ENCODE measurements at regions not wholly inside any gene's neighbourhood (a gene's known extent, or its start where the extent isn't known, plus 50 kb on each side); places are given as distances from the start of the nearest gene placed in this dataset.

GRCh38 chr12:42698213-42698612 is 108.7 kb upstream of the PRICKLE1 start:
- ATAC-seq: no peak
- Histone ChIP-seq H3K27me3 (ENCODE audit: low read length) (no peaks in the 10 kb centered on the region), H3K79me2 (ENCODE audit: low read length) (no peaks in the 10 kb centered on the region), H3K4me2 (ENCODE audit: low read length) (no peak overlapping the region), H3K4me1 (ENCODE audit: insufficient read depth, low read length) (no peaks in the 10 kb centered on the region), H2AFZ (ENCODE audit: low read length) (no peak overlapping the region), H3F3A (ENCODE audit: low read length, unreplicated experiment) (no peaks in the 10 kb centered on the region), H4K20me1 (ENCODE audit: low read length) (no peaks in the 10 kb centered on the region), H3K27ac (ENCODE audit: low read length) (no peak overlapping the region), H3K9me3 (ENCODE audit: low read length) (no peaks in the 10 kb centered on the region), H3K4me3 (ENCODE audit: low read length) (no peak overlapping the region), H3K36me3 (ENCODE audit: low read depth, low read length) (no peaks in the 10 kb centered on the region), H3K9ac (ENCODE audit: low read length) (no peak overlapping the region), H3K9me2 (replicated peaks; ENCODE audit: low read length) (no peaks in the 10 kb centered on the region)
- intact Hi-C loops (cut with micrococcal nuclease): no loop called here
- no peak for TF ChIP-seq EZH2 (IDR thresholded peaks at IDR 0.05; ENCODE audit: low read length, unreplicated experiment)
- no peak for TF ChIP-seq CTCF (conservative IDR thresholded peaks at IDR 0.05; ENCODE audit: low read depth, low read length)
- no peak for TF ChIP-seq EZH2phosphoT487 (IDR thresholded peaks at IDR 0.05; ENCODE audit: borderline replicate concordance, low read length)
- POLR2A ChIA-PET (ENCODE audit: unreplicated experiment): no interaction called here
- CTCF ChIA-PET: no interaction called here
- DNase-seq: no peak
- no TSS peak for BruUV-seq (replicated peaks)

DNA sequence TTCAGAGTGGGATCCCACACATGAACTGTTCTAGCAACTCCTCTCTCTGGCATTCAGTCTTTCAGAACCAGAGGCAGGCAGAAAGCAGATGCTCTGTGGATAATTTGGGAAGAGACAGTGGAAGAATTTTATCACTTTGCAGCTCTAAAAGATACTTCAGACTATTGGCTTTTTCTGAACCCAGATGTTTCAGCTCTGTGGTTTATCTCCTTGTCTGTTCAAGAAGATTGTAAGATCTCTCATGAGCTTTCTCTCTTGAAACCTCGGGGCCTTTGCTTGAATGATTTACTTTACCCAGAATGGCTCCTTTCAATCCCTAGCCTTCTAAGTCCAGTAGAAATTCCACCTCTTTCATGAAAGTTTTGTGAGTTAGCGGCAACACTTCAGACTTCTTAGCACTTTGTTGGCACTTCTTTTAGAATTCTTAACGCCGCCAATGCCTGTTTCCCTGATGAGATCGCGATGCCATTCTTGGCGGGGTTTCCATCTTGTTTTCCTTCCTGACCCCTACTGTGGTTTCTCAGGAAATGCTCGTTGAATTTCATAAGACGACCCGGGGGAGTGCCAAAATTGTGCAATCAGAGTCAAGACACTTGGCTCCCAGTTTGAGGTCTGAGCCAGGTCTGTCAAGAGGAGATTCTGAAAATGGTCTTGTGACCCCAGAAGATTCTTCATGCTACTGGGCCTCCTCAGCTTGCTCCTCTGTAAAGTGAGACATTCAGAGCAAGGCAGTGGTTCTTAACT is 107.0 kb upstream of the PRICKLE1 start:
- ChIA-PET CTCF (no interaction called here), POLR2A (ENCODE audit: unreplicated experiment) (no interaction called here)
- no peaks in the 10 kb centered on the region for H3K9me3 ChIP-seq (ENCODE audit: low read length)
- no peaks in the 10 kb centered on the region for H3K9me2 ChIP-seq (replicated peaks; ENCODE audit: low read length)
- no peaks in the 10 kb centered on the region for H3K4me1 ChIP-seq (ENCODE audit: insufficient read depth, low read length)
- no peak overlapping the region for H3K4me2 ChIP-seq (ENCODE audit: low read length)
- intact Hi-C loops (cut with micrococcal nuclease): no loop called here
- ATAC-seq: no peak
- no TSS peak for BruUV-seq (replicated peaks)
- no peaks in the 10 kb centered on the region for H3K27me3 ChIP-seq (ENCODE audit: low read length)
- no peak for TF ChIP-seq CTCF (conservative IDR thresholded peaks at IDR 0.05; ENCODE audit: low read depth, low read length)
- TF ChIP-seq EZH2phosphoT487 (IDR thresholded peaks at IDR 0.05; ENCODE audit: borderline replicate concordance, low read length): no peak
- no peak for TF ChIP-seq EZH2 (IDR thresholded peaks at IDR 0.05; ENCODE audit: low read length, unreplicated experiment)
- H3K36me3 ChIP-seq (ENCODE audit: low read depth, low read length): no peaks in the 10 kb centered on the region
- H3K79me2 ChIP-seq (ENCODE audit: low read length): no peaks in the 10 kb centered on the region
- H4K20me1 ChIP-seq (ENCODE audit: low read length): no peaks in the 10 kb centered on the region
- no peaks in the 10 kb centered on the region for H3F3A ChIP-seq (ENCODE audit: low read length, unreplicated experiment)
- H3K9ac ChIP-seq (ENCODE audit: low read length): no peak overlapping the region
- no peak overlapping the region for H3K27ac ChIP-seq (ENCODE audit: low read length)
- no peak overlapping the region for H2AFZ ChIP-seq (ENCODE audit: low read length)
- no peak overlapping the region for H3K4me3 ChIP-seq (ENCODE audit: low read length)
- no peak for DNase-seq

GRCh38 chr12:42695490-42695995 is 106.0 kb upstream of the PRICKLE1 start:
- Histone ChIP-seq H3F3A (ENCODE audit: low read length, unreplicated experiment) (no peaks in the 10 kb centered on the region), H3K4me2 (ENCODE audit: low read length) (no peak overlapping the region), H3K27me3 (ENCODE audit: low read length) (no peaks in the 10 kb centered on the region), H2AFZ (ENCODE audit: low read length) (no peak overlapping the region), H3K9ac (ENCODE audit: low read length) (no peak overlapping the region), H4K20me1 (ENCODE audit: low read length) (no peaks in the 10 kb centered on the region), H3K4me1 (ENCODE audit: insufficient read depth, low read length) (no peaks in the 10 kb centered on the region), H3K27ac (ENCODE audit: low read length) (no peak overlapping the region), H3K36me3 (ENCODE audit: low read depth, low read length) (no peaks in the 10 kb centered on the region), H3K9me2 (replicated peaks; ENCODE audit: low read length) (no peaks in the 10 kb centered on the region), H3K79me2 (ENCODE audit: low read length) (no peaks in the 10 kb centered on the region), H3K9me3 (ENCODE audit: low read length) (no peaks in the 10 kb centered on the region), H3K4me3 (ENCODE audit: low read length) (no peak overlapping the region)
- CTCF ChIA-PET: no interaction called here
- intact Hi-C loops (cut with micrococcal nuclease): no loop called here
- no peak for TF ChIP-seq CTCF (conservative IDR thresholded peaks at IDR 0.05; ENCODE audit: low read depth, low read length)
- TF ChIP-seq EZH2phosphoT487 (IDR thresholded peaks at IDR 0.05; ENCODE audit: borderline replicate concordance, low read length): no peak
- no peak for TF ChIP-seq EZH2 (IDR thresholded peaks at IDR 0.05; ENCODE audit: low read length, unreplicated experiment)
- ATAC-seq (no peak), DNase-seq (no peak)
- BruUV-seq (replicated peaks): no TSS peak
- POLR2A ChIA-PET (ENCODE audit: unreplicated experiment): no interaction called here

Measured in PC-3 (cell line).